Stomach (tissue), 4 donors: ENCODE measurements at regions not wholly inside any gene's neighbourhood (a gene's known extent, or its start where the extent isn't known, plus 50 kb on each side); places are given as distances from the start of the nearest gene placed in this dataset.

Source experiments
- CTCF ChIP-seq, 7 experiments: fragments of 450-650 bp in 4 of 7; fragments of 200-600 bp in 3 of 7; sonication (generic) in 3 of 7; IDR thresholded peaks; one replicate each; pipeline ENCODE4 v1.5.1; 2016 to 2019; ENCODE audit warnings: antibody characterized with exemption in 7 of 7, control low read depth in 2 of 7, mild to moderate bottlenecking in 1 of 7
- EP300 ChIP-seq: sonication (generic); formaldehyde crosslinking; IDR thresholded peaks from one replicate; pipeline ENCODE4 v1.6.1; 2017; ENCODE audit warnings: antibody characterized with exemption
- POLR2A ChIP-seq, 4 donors: fragments of 450-650 bp; IDR thresholded peaks; one replicate each; pipeline ENCODE4 v1.6.1; 2016; ENCODE audit warnings: antibody characterized with exemption in 4 of 4, control low read depth in 2 of 4, mild to moderate bottlenecking in 1 of 4, moderate library complexity in 1 of 4
- POLR2AphosphoS5 ChIP-seq, 3 donors: sonication (generic); formaldehyde crosslinking; IDR thresholded peaks; one replicate each; pipeline ENCODE4 v1.6.1; 2016; ENCODE audit warnings: antibody characterized with exemption in 3 of 3

- TF ChIP-seq CTCF (IDR thresholded peaks at IDR 0.05) (no peak), POLR2A (IDR thresholded peaks at IDR 0.05) (no peak), POLR2AphosphoS5 (IDR thresholded peaks at IDR 0.05) (no peak), EP300 (no peak)
Measured at GRCh38 chr12:131527092-131527491, 183.8 kb upstream of the SFSWAP start.
